ENCODE measurements at regions not wholly inside any gene's neighbourhood (a gene's known extent, or its start where the extent isn't known, plus 50 kb on each side); places are given as distances from the start of the nearest gene placed in this dataset.
"Not testable (repeated sequence)": the region's sequence is repeated elsewhere in the genome, so short reads cannot be mapped to it uniquely, and the experiment has no call there.

DNA sequence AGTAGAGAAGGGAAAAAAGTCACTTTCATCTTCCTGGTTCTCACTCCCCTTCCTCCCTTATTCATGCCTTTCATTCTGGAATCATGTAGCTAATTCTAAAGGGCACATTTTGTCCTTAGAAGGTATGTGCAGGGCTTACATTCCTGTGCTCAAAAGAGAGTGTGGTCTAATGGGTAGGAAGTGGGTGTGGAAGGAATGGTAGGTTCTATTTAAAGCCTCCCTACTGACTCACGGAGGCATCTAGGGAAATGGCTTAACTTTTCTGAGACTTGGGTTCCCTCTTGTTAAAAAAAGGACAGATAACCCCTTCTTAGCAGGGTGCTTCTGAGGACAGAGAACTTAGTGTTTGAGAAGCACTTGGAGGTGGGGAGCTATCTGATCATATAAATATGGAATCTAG lies 249.3 kb upstream of the DUSP10 start:
- no peaks in the 10 kb centered on the region for H3K9me3 ChIP-seq (ENCODE audit: low read length)
- no peaks in the 10 kb centered on the region for H4K20me1 ChIP-seq (ENCODE audit: insufficient read depth, low read depth, low read length)
- H3K27ac ChIP-seq (ENCODE audit: low read length): no peak overlapping the region
- no peak overlapping the region for H2AFZ ChIP-seq (ENCODE audit: low read length)
- H3K27me3 ChIP-seq (ENCODE audit: low read length): no peaks in the 10 kb centered on the region
- no peaks in the 10 kb centered on the region for H3K4me1 ChIP-seq (ENCODE audit: low read length)
- H3K79me2 ChIP-seq (ENCODE audit: low read length): no peaks in the 10 kb centered on the region
- no peak overlapping the region for H3K4me3 ChIP-seq (ENCODE audit: low read length)
- no peak overlapping the region for H3K4me2 ChIP-seq (ENCODE audit: low read depth, low read length, poor library complexity, severe bottlenecking)
- no peak for DNase-seq
- H3K36me3 ChIP-seq (ENCODE audit: insufficient read depth, low read length): no peaks in the 10 kb centered on the region
- H3K9ac ChIP-seq (ENCODE audit: low read length): no peak overlapping the region
- no peaks in the 10 kb centered on the region for H3K9me2 ChIP-seq (replicated peaks; ENCODE audit: insufficient read depth, low read length)

DNA sequence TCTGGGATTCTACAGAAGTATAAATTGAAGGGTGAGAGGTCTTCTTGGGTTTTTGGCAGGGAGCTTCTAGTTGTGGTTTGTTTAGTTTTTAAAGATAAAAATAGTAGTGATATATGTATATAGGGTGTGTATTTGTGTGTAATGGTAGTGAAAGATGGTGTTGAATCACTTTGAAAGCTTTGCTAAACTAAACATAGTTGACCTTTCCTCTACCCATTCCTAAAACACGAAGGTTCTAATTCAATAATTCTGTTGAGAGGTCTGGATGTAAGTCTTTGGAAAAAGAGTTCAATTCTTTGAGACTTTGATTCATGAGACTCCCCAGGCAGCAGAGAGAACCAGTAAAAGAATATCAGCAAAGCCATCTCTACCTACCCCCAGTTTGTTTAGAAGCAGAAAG lies 247.9 kb upstream of the DUSP10 start:
- no peak overlapping the region for H3K27ac ChIP-seq (ENCODE audit: low read length)
- H3K79me2 ChIP-seq (ENCODE audit: low read length): no peaks in the 10 kb centered on the region
- no peak overlapping the region for H3K4me2 ChIP-seq (ENCODE audit: low read depth, low read length, poor library complexity, severe bottlenecking)
- H2AFZ ChIP-seq (ENCODE audit: low read length): no peak overlapping the region
- no peaks in the 10 kb centered on the region for H3K9me2 ChIP-seq (replicated peaks; ENCODE audit: insufficient read depth, low read length)
- H4K20me1 ChIP-seq (ENCODE audit: insufficient read depth, low read depth, low read length): no peaks in the 10 kb centered on the region
- H3K4me3 ChIP-seq (ENCODE audit: low read length): no peak overlapping the region
- no peaks in the 10 kb centered on the region for H3K9me3 ChIP-seq (ENCODE audit: low read length)
- H3K27me3 ChIP-seq (ENCODE audit: low read length): no peaks in the 10 kb centered on the region
- H3K4me1 ChIP-seq (ENCODE audit: low read length): no peaks in the 10 kb centered on the region
- no peak for DNase-seq
- H3K36me3 ChIP-seq (ENCODE audit: insufficient read depth, low read length): no peaks in the 10 kb centered on the region
- H3K9ac ChIP-seq (ENCODE audit: low read length): no peak overlapping the region

GRCh38 chr1:221988829-221989228 lies 246.9 kb upstream of the DUSP10 start:
- Histone ChIP-seq H3K4me3 (ENCODE audit: low read length) (no peak overlapping the region), H3K27me3 (ENCODE audit: low read length) (no peaks in the 10 kb centered on the region), H3K9me2 (replicated peaks; ENCODE audit: insufficient read depth, low read length) (no peaks in the 10 kb centered on the region), H3K4me2 (ENCODE audit: low read depth, low read length, poor library complexity, severe bottlenecking) (no peak overlapping the region), H4K20me1 (ENCODE audit: insufficient read depth, low read depth, low read length) (no peaks in the 10 kb centered on the region), H3K4me1 (ENCODE audit: low read length) (no peaks in the 10 kb centered on the region), H3K79me2 (ENCODE audit: low read length) (no peaks in the 10 kb centered on the region), H3K9ac (ENCODE audit: low read length) (no peak overlapping the region), H2AFZ (ENCODE audit: low read length) (no peak overlapping the region), H3K36me3 (ENCODE audit: insufficient read depth, low read length) (no peaks in the 10 kb centered on the region), H3K9me3 (ENCODE audit: low read length) (no peaks in the 10 kb centered on the region), H3K27ac (ENCODE audit: low read length) (no peak overlapping the region)
- DNase-seq: no peak

GRCh38 chr1:221987860-221988520 lies 246.1 kb upstream of the DUSP10 start:
- DNase-seq: no peak
- no peak overlapping the region for H3K9ac ChIP-seq (ENCODE audit: low read length)
- no peaks in the 10 kb centered on the region for H3K4me1 ChIP-seq (ENCODE audit: low read length)
- H4K20me1 ChIP-seq (ENCODE audit: insufficient read depth, low read depth, low read length): no peaks in the 10 kb centered on the region
- no peaks in the 10 kb centered on the region for H3K27me3 ChIP-seq (ENCODE audit: low read length)
- H3K36me3 ChIP-seq (ENCODE audit: insufficient read depth, low read length): no peaks in the 10 kb centered on the region
- no peak overlapping the region for H2AFZ ChIP-seq (ENCODE audit: low read length)
- no peak overlapping the region for H3K4me3 ChIP-seq (ENCODE audit: low read length)
- no peak overlapping the region for H3K27ac ChIP-seq (ENCODE audit: low read length)
- no peaks in the 10 kb centered on the region for H3K79me2 ChIP-seq (ENCODE audit: low read length)
- no peaks in the 10 kb centered on the region for H3K9me3 ChIP-seq (ENCODE audit: low read length)
- H3K4me2 ChIP-seq (ENCODE audit: low read depth, low read length, poor library complexity, severe bottlenecking): no peak overlapping the region
- no peaks in the 10 kb centered on the region for H3K9me2 ChIP-seq (replicated peaks; ENCODE audit: insufficient read depth, low read length)

DNA sequence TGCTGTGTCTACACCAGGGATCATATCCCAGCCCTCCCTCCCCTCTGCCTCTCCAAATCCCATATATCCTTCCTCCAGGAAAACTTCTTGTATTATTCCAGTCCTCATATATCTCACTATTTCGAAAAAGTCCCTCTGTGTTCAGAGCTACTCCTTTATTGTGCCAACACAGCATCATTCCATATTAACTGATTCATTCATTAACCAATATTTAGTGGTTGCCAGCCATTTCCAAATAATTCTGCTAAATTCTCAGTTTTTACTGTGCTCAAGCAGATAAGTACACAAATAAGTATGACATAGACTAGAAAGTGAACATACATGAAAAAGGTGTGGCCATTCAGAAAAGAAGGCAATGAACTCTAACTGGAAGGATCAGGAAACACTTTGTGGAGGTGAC lies 241.6 kb upstream of the DUSP10 start:
- Histone ChIP-seq H3K36me3 (ENCODE audit: insufficient read depth, low read length) (no peaks in the 10 kb centered on the region), H3K9me2 (replicated peaks; ENCODE audit: insufficient read depth, low read length) (no peaks in the 10 kb centered on the region), H3K9ac (ENCODE audit: low read length) (no peak overlapping the region), H3K4me2 (ENCODE audit: low read depth, low read length, poor library complexity, severe bottlenecking) (no peak overlapping the region), H3K79me2 (ENCODE audit: low read length) (no peaks in the 10 kb centered on the region), H3K27me3 (ENCODE audit: low read length) (no peaks in the 10 kb centered on the region), H3K4me3 (ENCODE audit: low read length) (no peak overlapping the region), H4K20me1 (ENCODE audit: insufficient read depth, low read depth, low read length) (no peaks in the 10 kb centered on the region), H3K4me1 (ENCODE audit: low read length) (no peaks in the 10 kb centered on the region), H3K9me3 (ENCODE audit: low read length) (no peaks in the 10 kb centered on the region), H3K27ac (ENCODE audit: low read length) (no peak overlapping the region), H2AFZ (ENCODE audit: low read length) (no peak overlapping the region)
- DNase-seq: no peak

GRCh38 chr1:221981461-221981860 lies 239.6 kb upstream of the DUSP10 start:
- no peaks in the 10 kb centered on the region for H4K20me1 ChIP-seq (ENCODE audit: insufficient read depth, low read depth, low read length)
- no peak overlapping the region for H3K9ac ChIP-seq (ENCODE audit: low read length)
- DNase-seq: no peak
- H3K4me2 ChIP-seq (ENCODE audit: low read depth, low read length, poor library complexity, severe bottlenecking): no peak overlapping the region
- no peaks in the 10 kb centered on the region for H3K36me3 ChIP-seq (ENCODE audit: insufficient read depth, low read length)
- no peak overlapping the region for H2AFZ ChIP-seq (ENCODE audit: low read length)
- H3K79me2 ChIP-seq (ENCODE audit: low read length): no peaks in the 10 kb centered on the region
- no peaks in the 10 kb centered on the region for H3K27me3 ChIP-seq (ENCODE audit: low read length)
- no peaks in the 10 kb centered on the region for H3K4me1 ChIP-seq (ENCODE audit: low read length)
- H3K27ac ChIP-seq (ENCODE audit: low read length): no peak overlapping the region
- H3K9me2 ChIP-seq (replicated peaks; ENCODE audit: insufficient read depth, low read length): no peaks in the 10 kb centered on the region
- H3K9me3 ChIP-seq (ENCODE audit: low read length): no peaks in the 10 kb centered on the region
- H3K4me3 ChIP-seq (ENCODE audit: low read length): no peak overlapping the region

DNA sequence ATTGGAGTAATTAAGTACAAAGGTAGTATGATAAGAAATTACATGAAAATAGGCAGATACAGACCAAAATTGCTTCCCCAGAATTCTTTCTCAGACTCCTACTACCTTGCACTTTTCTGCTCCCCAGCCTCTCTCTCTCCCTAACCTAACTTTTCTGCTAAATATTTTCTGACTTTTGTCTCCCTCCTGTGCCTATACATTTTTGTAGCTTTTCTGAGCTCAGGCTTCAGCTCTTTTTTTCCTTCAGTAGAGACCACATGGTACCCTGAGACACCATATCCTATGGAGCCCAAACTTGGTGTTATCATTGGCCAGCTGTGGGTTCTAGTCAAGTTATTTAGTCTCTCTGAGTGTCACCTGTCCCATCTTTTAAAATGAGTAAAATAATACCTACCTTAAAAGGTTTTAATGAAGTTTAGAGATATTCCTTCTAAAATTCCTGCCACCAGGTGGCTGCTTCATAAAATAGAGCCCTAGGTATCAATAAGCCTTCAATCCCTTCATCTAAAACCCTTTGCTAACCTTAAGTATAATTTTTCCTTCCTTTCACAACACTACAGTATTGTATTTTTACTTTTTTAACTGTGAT lies 237.6 kb upstream of the DUSP10 start:
- H3K36me3 ChIP-seq (ENCODE audit: insufficient read depth, low read length): no peaks in the 10 kb centered on the region
- H2AFZ ChIP-seq (ENCODE audit: low read length): no peak overlapping the region
- H3K4me3 ChIP-seq (ENCODE audit: low read length): no peak overlapping the region
- H3K27ac ChIP-seq (ENCODE audit: low read length): no peak overlapping the region
- H4K20me1 ChIP-seq (ENCODE audit: insufficient read depth, low read depth, low read length): no peaks in the 10 kb centered on the region
- no peaks in the 10 kb centered on the region for H3K9me3 ChIP-seq (ENCODE audit: low read length)
- H3K27me3 ChIP-seq (ENCODE audit: low read length): no peaks in the 10 kb centered on the region
- H3K9ac ChIP-seq (ENCODE audit: low read length): no peak overlapping the region
- no peak for DNase-seq
- H3K9me2 ChIP-seq (replicated peaks; ENCODE audit: insufficient read depth, low read length): no peaks in the 10 kb centered on the region
- H3K79me2 ChIP-seq (ENCODE audit: low read length): no peaks in the 10 kb centered on the region
- no peaks in the 10 kb centered on the region for H3K4me1 ChIP-seq (ENCODE audit: low read length)
- no peak overlapping the region for H3K4me2 ChIP-seq (ENCODE audit: low read depth, low read length, poor library complexity, severe bottlenecking)

- H3K27ac ChIP-seq (ENCODE audit: low read length); H3K4me1 ChIP-seq (ENCODE audit: low read length); H3K9ac ChIP-seq (ENCODE audit: low read length); H3K27me3 ChIP-seq (ENCODE audit: low read length); H4K20me1 ChIP-seq (ENCODE audit: insufficient read depth, low read depth, low read length); H3K36me3 ChIP-seq (ENCODE audit: insufficient read depth, low read length); H3K4me2 ChIP-seq (ENCODE audit: low read depth, low read length, poor library complexity, severe bottlenecking); H3K79me2 ChIP-seq (ENCODE audit: low read length); H3K4me3 ChIP-seq (ENCODE audit: low read length); DNase-seq; H3K9me2 ChIP-seq (replicated peaks; ENCODE audit: insufficient read depth, low read length); H3K9me3 ChIP-seq (ENCODE audit: low read length); H2AFZ ChIP-seq (ENCODE audit: low read length): not testable (repeated sequence)
These were observed 236.9 kb upstream of the DUSP10 start for GRCh38 chr1:221978631-221979334.

All from Karpas-422 (cell line).